CD8-positive, alpha-beta memory T cell (primary cell): ENCODE measurements at regions not wholly inside any gene's neighbourhood (a gene's known extent, or its start where the extent isn't known, plus 50 kb on each side); places are given as distances from the start of the nearest gene placed in this dataset.
"Not testable (repeated sequence)": the region's sequence is repeated elsewhere in the genome, so short reads cannot be mapped to it uniquely, and the experiment has no call there.

Experiments used
- CTCF ChIA-PET: fragments of 350-600 bp; sonication (Branson Sonifier 250); formaldehyde crosslinking; loops from one replicate; lab custom pipeline; 2021; ENCODE audit warnings: antibody characterized with exemption; lab: Charles Lee
- POLR2A ChIA-PET: fragments of 350-600 bp; sonication (Branson Sonifier 250); formaldehyde crosslinking; loops from one replicate; lab custom pipeline; 2021; ENCODE audit warnings: antibody characterized with exemption; lab: Charles Lee
- DNase-seq, 5 donors: peaks; one replicate each; pipeline versions ENCODE4 v3.0.0 to v3.0.0-alpha.2; 2020 to 2022; ENCODE audit warnings: mixed read lengths in 1 of 5
- H3K27ac ChIP-seq: one replicate; pipeline ENCODE4 v1.7.0; 2013; ENCODE audit warnings: low read depth, mild to moderate bottlenecking, low read length, moderate library complexity
- H3K27me3 ChIP-seq: 2 replicates; pipeline ENCODE4 v1.7.0; 2013; ENCODE audit warnings: low read length, mild to moderate bottlenecking; ENCODE audit not compliant: insufficient read depth, poor library complexity, severe bottlenecking
- H3K36me3 ChIP-seq: 2 replicates; pipeline ENCODE4 v1.7.0; 2013; ENCODE audit warnings: mild to moderate bottlenecking, low read length, moderate library complexity; ENCODE audit not compliant: insufficient read depth
- H3K4me1 ChIP-seq: 2 replicates; pipeline ENCODE4 v1.7.0; 2013; ENCODE audit warnings: mild to moderate bottlenecking, low read length, moderate library complexity; ENCODE audit not compliant: insufficient read depth
- H3K4me3 ChIP-seq: 2 replicates; pipeline ENCODE4 v1.7.0; 2013; ENCODE audit warnings: mild to moderate bottlenecking, low read length
- H3K9me3 ChIP-seq: 2 replicates; pipeline ENCODE4 v1.7.0; 2013; ENCODE audit warnings: mild to moderate bottlenecking, low read length
- H3K27ac Mint-ChIP-seq, 8 donors: one replicate each; pipeline ENCODE4 v1.8.0; 2020 to 2021; ENCODE audit warnings: mixed read lengths in 8 of 8, mild to moderate bottlenecking in 6 of 8, inconsistent platforms in 3 of 8, moderate library complexity in 3 of 8
- H3K27me3 Mint-ChIP-seq, 2 donors: one replicate each; pipeline ENCODE4 v1.8.0; 2020 to 2021; ENCODE audit warnings: mixed read lengths in 2 of 2, mild to moderate bottlenecking in 1 of 2, moderate library complexity in 1 of 2
- H3K36me3 Mint-ChIP-seq, 3 donors: one replicate each; pipeline ENCODE4 v1.8.0; 2020 to 2021; ENCODE audit warnings: mixed read lengths in 3 of 3, inconsistent platforms in 1 of 3, mild to moderate bottlenecking in 1 of 3
- H3K4me1 Mint-ChIP-seq, 3 donors: one replicate each; pipeline ENCODE4 v1.8.0; 2020 to 2021; ENCODE audit warnings: mixed read lengths in 3 of 3, inconsistent platforms in 1 of 3, mild to moderate bottlenecking in 1 of 3
- H3K4me3 Mint-ChIP-seq, 7 donors: one replicate each; pipeline ENCODE4 v1.8.0; 2020 to 2021; ENCODE audit warnings: mixed read lengths in 7 of 7, mild to moderate bottlenecking in 6 of 7, moderate library complexity in 4 of 7, inconsistent platforms in 2 of 7
- H3K9me3 Mint-ChIP-seq, 5 donors: one replicate each; pipeline ENCODE4 v1.8.0; 2020 to 2022; ENCODE audit warnings: mixed read lengths in 5 of 5, mild to moderate bottlenecking in 3 of 5, moderate library complexity in 2 of 5, inconsistent platforms in 1 of 5

GRCh38 chr12:131536337-131536736, 174.6 kb upstream of the SFSWAP start:
- Histone ChIP-seq H3K4me1 (peaks cover 23% of the 10 kb centered on the region), H3K9me3 (no peaks in the 10 kb centered on the region), H3K36me3 (no peaks in the 10 kb centered on the region), H3K27me3 (no peaks in the 10 kb centered on the region), H3K27ac (no peak overlapping the region), H3K4me3 (no peak overlapping the region)
- Mint-ChIP-seq H3K27me3 (peaks cover 0 to 15% of the 10 kb centered on the region in 2 donors), H3K36me3 (no peaks in the 10 kb centered on the region), H3K4me1 (peaks cover 11 to 14% (median 11%) of the 10 kb centered on the region in 3 donors), H3K4me3 (peak overlapping the region in 6 of 7 donors; percentile 5 to 66 (median 42)), H3K27ac (peak overlapping the region; percentile 25 to 84 (median 79)), H3K9me3 (peaks cover 0 to 1% (median 0%) of the 10 kb centered on the region in 5 donors)
- POLR2A ChIA-PET: no interaction called here
- CTCF ChIA-PET: no interaction called here
- DNase-seq: peak in 3 of 5 donors; percentile 9 to 56 (median 50)

- DNase-seq: no peak
- Mint-ChIP-seq H3K4me3 (peak overlapping the region in 4 of 7 donors; percentile 5 to 50 (median 28)), H3K9me3 (peaks cover 0 to 1% (median 0%) of the 10 kb centered on the region in 5 donors), H3K27me3 (peaks cover 0 to 14% of the 10 kb centered on the region in 2 donors), H3K4me1 (peaks cover 11 to 14% (median 11%) of the 10 kb centered on the region in 3 donors), H3K36me3 (no peaks in the 10 kb centered on the region), H3K27ac (peak overlapping the region in 7 of 8 donors; percentile 33 to 84 (median 81))
- Histone ChIP-seq H3K4me1 (peaks cover 23% of the 10 kb centered on the region), H3K4me3 (no peak overlapping the region), H3K9me3 (no peaks in the 10 kb centered on the region), H3K27me3 (no peaks in the 10 kb centered on the region), H3K27ac (no peak overlapping the region), H3K36me3 (no peaks in the 10 kb centered on the region)
- POLR2A ChIA-PET: no interaction called here
- CTCF ChIA-PET: no interaction called here
These were observed 174.1 kb upstream of the SFSWAP start for GRCh38 chr12:131536766-131537165.

GRCh38 chr12:131537267-131537958, 173.5 kb upstream of the SFSWAP start:
- Mint-ChIP-seq H3K9me3 (no peaks in the 10 kb centered on the region), H3K27ac (peak overlapping the region in 2 of 8 donors; percentile 33 to 39), H3K36me3 (no peaks in the 10 kb centered on the region), H3K4me1 (peaks cover 11 to 14% (median 11%) of the 10 kb centered on the region in 3 donors), H3K27me3 (peaks cover 0 to 8% of the 10 kb centered on the region in 2 donors), H3K4me3 (peak overlapping the region in 1 of 7 donors; percentile 8)
- no peak for DNase-seq
- ChIA-PET POLR2A (no interaction called here), CTCF (no interaction called here)
- H3K4me3 ChIP-seq: no peak overlapping the region
- H3K9me3 ChIP-seq: no peaks in the 10 kb centered on the region
- no peaks in the 10 kb centered on the region for H3K36me3 ChIP-seq
- H3K4me1 ChIP-seq: peaks cover 23% of the 10 kb centered on the region
- H3K27me3 ChIP-seq: no peaks in the 10 kb centered on the region
- no peak overlapping the region for H3K27ac ChIP-seq

- no peak for DNase-seq
- Histone ChIP-seq H3K27me3 (no peaks in the 10 kb centered on the region), H3K4me3 (no peak overlapping the region), H3K27ac (no peak overlapping the region), H3K4me1 (peaks cover 23% of the 10 kb centered on the region), H3K36me3 (no peaks in the 10 kb centered on the region), H3K9me3 (no peaks in the 10 kb centered on the region)
- Mint-ChIP-seq H3K27me3 (peaks cover under 1 to 4% of the 10 kb centered on the region in 2 donors), H3K27ac (no peak overlapping the region), H3K4me1 (peaks cover 11 to 12% (median 11%) of the 10 kb centered on the region in 3 donors), H3K9me3 (no peaks in the 10 kb centered on the region), H3K4me3 (no peak overlapping the region), H3K36me3 (no peaks in the 10 kb centered on the region)
- POLR2A ChIA-PET: no interaction called here
- CTCF ChIA-PET: no interaction called here
These were observed 171.5 kb upstream of the SFSWAP start for GRCh38 chr12:131539381-131539780.

GRCh38 chr12:131540138-131540623, 170.7 kb upstream of the SFSWAP start:
- Mint-ChIP-seq H3K9me3 (no peaks in the 10 kb centered on the region), H3K4me1 (peaks cover 11 to 12% (median 11%) of the 10 kb centered on the region in 3 donors), H3K27me3 (peaks cover 0 to 4% of the 10 kb centered on the region in 2 donors), H3K27ac (no peak overlapping the region), H3K4me3 (no peak overlapping the region), H3K36me3 (no peaks in the 10 kb centered on the region)
- Histone ChIP-seq H3K9me3 (no peaks in the 10 kb centered on the region), H3K27me3 (no peaks in the 10 kb centered on the region), H3K4me1 (peaks cover 23% of the 10 kb centered on the region), H3K27ac (no peak overlapping the region), H3K36me3 (no peaks in the 10 kb centered on the region), H3K4me3 (no peak overlapping the region)
- DNase-seq: no peak
- CTCF ChIA-PET: no interaction called here
- POLR2A ChIA-PET: no interaction called here

- H3K4me3 ChIP-seq, H3K9me3 ChIP-seq, H3K4me3 Mint-ChIP-seq, H3K27ac ChIP-seq, H3K36me3 ChIP-seq, H3K27ac Mint-ChIP-seq, H3K36me3 Mint-ChIP-seq, H3K27me3 Mint-ChIP-seq, POLR2A ChIA-PET, H3K9me3 Mint-ChIP-seq, H3K27me3 ChIP-seq, DNase-seq, H3K4me1 Mint-ChIP-seq: not testable (repeated sequence)
- CTCF ChIA-PET: interaction anchor here (1.0 kb wide), 1 partner anchor 11 kb away, joined by 3 read pairs; no protein-coding TSS in a partner anchor
- H3K4me1 ChIP-seq: peaks cover 14% of the 10 kb centered on the region
These were observed 169.4 kb upstream of the SFSWAP start for GRCh38 chr12:131541512-131541911.

GRCh38 chr12:131542351-131542750, 168.5 kb upstream of the SFSWAP start:
- no peaks in the 10 kb centered on the region for H3K9me3 Mint-ChIP-seq
- POLR2A ChIA-PET: no interaction called here
- CTCF ChIA-PET: no interaction called here
- H3K4me1 ChIP-seq: peaks cover 6% of the 10 kb centered on the region
- H3K27ac Mint-ChIP-seq: no peak overlapping the region
- no peaks in the 10 kb centered on the region for H3K36me3 Mint-ChIP-seq
- no peak overlapping the region for H3K27ac ChIP-seq
- H3K4me1 Mint-ChIP-seq: no peaks in the 10 kb centered on the region
- no peak for DNase-seq
- no peak overlapping the region for H3K4me3 ChIP-seq
- H3K27me3 ChIP-seq: no peaks in the 10 kb centered on the region
- peak overlapping the region in 1 of 7 donors; percentile 37 for H3K4me3 Mint-ChIP-seq
- no peaks in the 10 kb centered on the region for H3K36me3 ChIP-seq
- H3K27me3 Mint-ChIP-seq: peaks cover 4 to 7% of the 10 kb centered on the region in 2 donors
- H3K9me3 ChIP-seq: no peaks in the 10 kb centered on the region

GRCh38 chr12:131543040-131543439, 167.8 kb upstream of the SFSWAP start:
- no peak overlapping the region for H3K27ac Mint-ChIP-seq
- Histone ChIP-seq H3K4me1 (no peaks in the 10 kb centered on the region), H3K36me3 (no peaks in the 10 kb centered on the region), H3K4me3 (no peak overlapping the region), H3K9me3 (no peaks in the 10 kb centered on the region), H3K27ac (no peak overlapping the region), H3K27me3 (no peaks in the 10 kb centered on the region)
- no peak for DNase-seq
- CTCF ChIA-PET: no interaction called here
- POLR2A ChIA-PET: no interaction called here
- peaks cover 4 to 8% of the 10 kb centered on the region in 2 donors for H3K27me3 Mint-ChIP-seq
- H3K4me3 Mint-ChIP-seq: no peak overlapping the region
- H3K9me3 Mint-ChIP-seq: no peaks in the 10 kb centered on the region
- H3K4me1 Mint-ChIP-seq: no peaks in the 10 kb centered on the region
- H3K36me3 Mint-ChIP-seq: no peaks in the 10 kb centered on the region
